WI38 (cell line): ENCODE measurements at regions not wholly inside any gene's neighbourhood (a gene's known extent, or its start where the extent isn't known, plus 50 kb on each side); places are given as distances from the start of the nearest gene placed in this dataset.

Experiments
- H3K4me3 ChIP-seq: 2 replicates; pipeline ENCODE4 v1.5.1; 2011; ENCODE audit warnings: low read depth, mild to moderate bottlenecking, control low read depth, low read length
- TF ChIP-seq, protein P1 (sequence below): IDR thresholded peaks from 2 replicates; pipeline ENCODE4 v1.5.1; 2012; ENCODE audit warnings: low read depth, mild to moderate bottlenecking, control low read depth, low read length

DNA sequence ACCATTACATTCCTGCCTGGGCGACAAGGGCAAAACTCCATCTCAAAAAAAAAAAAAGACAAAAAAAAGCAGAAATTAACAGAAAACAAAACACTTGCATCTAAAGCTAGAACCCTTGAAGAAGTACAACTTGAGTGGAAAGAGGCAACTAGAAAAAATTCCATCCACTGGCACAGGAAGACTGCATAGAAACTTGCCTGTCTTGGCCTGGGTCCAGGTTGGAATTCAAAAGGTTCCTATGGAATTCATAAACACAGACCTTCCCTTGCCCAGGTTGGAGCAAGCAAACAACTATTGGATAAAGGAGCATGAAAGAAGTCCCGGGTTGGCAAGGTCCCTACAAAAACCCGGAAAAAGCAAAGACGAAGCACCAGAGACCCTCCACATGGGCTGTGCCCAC lies 69.8 kb downstream of the CCDC71L start:
- TF ChIP-seq, protein P1, sequence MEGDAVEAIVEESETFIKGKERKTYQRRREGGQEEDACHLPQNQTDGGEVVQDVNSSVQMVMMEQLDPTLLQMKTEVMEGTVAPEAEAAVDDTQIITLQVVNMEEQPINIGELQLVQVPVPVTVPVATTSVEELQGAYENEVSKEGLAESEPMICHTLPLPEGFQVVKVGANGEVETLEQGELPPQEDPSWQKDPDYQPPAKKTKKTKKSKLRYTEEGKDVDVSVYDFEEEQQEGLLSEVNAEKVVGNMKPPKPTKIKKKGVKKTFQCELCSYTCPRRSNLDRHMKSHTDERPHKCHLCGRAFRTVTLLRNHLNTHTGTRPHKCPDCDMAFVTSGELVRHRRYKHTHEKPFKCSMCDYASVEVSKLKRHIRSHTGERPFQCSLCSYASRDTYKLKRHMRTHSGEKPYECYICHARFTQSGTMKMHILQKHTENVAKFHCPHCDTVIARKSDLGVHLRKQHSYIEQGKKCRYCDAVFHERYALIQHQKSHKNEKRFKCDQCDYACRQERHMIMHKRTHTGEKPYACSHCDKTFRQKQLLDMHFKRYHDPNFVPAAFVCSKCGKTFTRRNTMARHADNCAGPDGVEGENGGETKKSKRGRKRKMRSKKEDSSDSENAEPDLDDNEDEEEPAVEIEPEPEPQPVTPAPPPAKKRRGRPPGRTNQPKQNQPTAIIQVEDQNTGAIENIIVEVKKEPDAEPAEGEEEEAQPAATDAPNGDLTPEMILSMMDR: no peak
- no peak overlapping the region for H3K4me3 ChIP-seq

GRCh38 chr7:106590209-106590816 lies 70.6 kb downstream of the CCDC71L start:
- no peak overlapping the region for H3K4me3 ChIP-seq
- TF ChIP-seq, protein P1: no peak

GRCh38 chr7:106589198-106589879 lies 71.6 kb downstream of the CCDC71L start:
- H3K4me3 ChIP-seq: no peak overlapping the region
- TF ChIP-seq, protein P1: no peak

GRCh38 chr7:106588422-106589197 lies 72.3 kb downstream of the CCDC71L start:
- TF ChIP-seq, protein P1: no peak
- no peak overlapping the region for H3K4me3 ChIP-seq

- no peak overlapping the region for H3K4me3 ChIP-seq
- TF ChIP-seq, protein P1: no peak
These were observed 75.8 kb downstream of the CCDC71L start for GRCh38 chr7:106584914-106585759.

GRCh38 chr7:106583706-106584690 lies 77.0 kb downstream of the CCDC71L start:
- TF ChIP-seq, protein P1: no peak
- H3K4me3 ChIP-seq: no peak overlapping the region
